ENCODE measurements at regions not wholly inside any gene's neighbourhood (a gene's known extent, or its start where the extent isn't known, plus 50 kb on each side); places are given as distances from the start of the nearest gene placed in this dataset.

- Histone ChIP-seq H3K27me3 (replicated peaks; ENCODE audit: insufficient read depth) (no peaks in the 10 kb centered on the region), H3K36me3 (no peaks in the 10 kb centered on the region), H3K9me3 (no peaks in the 10 kb centered on the region), H3K4me1 (replicated peaks) (no peaks in the 10 kb centered on the region), H3K4me3 (no peak overlapping the region), H3K27ac (no peak overlapping the region)
- no peak for DNase-seq (ENCODE audit: low spot score)
- intact Hi-C loops (cut with DNase I): no loop called here
- 61% methylated on average over 1 of the region's 1 CpG for WGBS
- no peak for TF ChIP-seq CTCF (IDR thresholded peaks at IDR 0.05)
- no peak for TF ChIP-seq POLR2AphosphoS5 (IDR thresholded peaks at IDR 0.05)
- TF ChIP-seq POLR2A (IDR thresholded peaks at IDR 0.05): no peak
Observed at GRCh38 chr16:63575041-63575440, 1538.8 kb upstream of the CDH8 start.

GRCh38 chr16:63568164-63568563 is 1531.9 kb upstream of the CDH8 start:
- H3K4me3 ChIP-seq: no peak overlapping the region
- H3K36me3 ChIP-seq: no peaks in the 10 kb centered on the region
- TF ChIP-seq POLR2A (IDR thresholded peaks at IDR 0.05) (no peak), CTCF (IDR thresholded peaks at IDR 0.05) (no peak), POLR2AphosphoS5 (IDR thresholded peaks at IDR 0.05) (no peak)
- intact Hi-C loops (cut with DNase I): no loop called here
- H3K27me3 ChIP-seq (replicated peaks; ENCODE audit: insufficient read depth): no peaks in the 10 kb centered on the region
- 44% methylated on average over 3 of the region's 3 CpGs for WGBS
- H3K27ac ChIP-seq: no peak overlapping the region
- DNase-seq (ENCODE audit: low spot score): no peak
- H3K4me1 ChIP-seq (replicated peaks): no peaks in the 10 kb centered on the region
- no peaks in the 10 kb centered on the region for H3K9me3 ChIP-seq

- 70% methylated on average over 1 of the region's 1 CpG for WGBS
- no peak overlapping the region for H3K4me3 ChIP-seq
- no peaks in the 10 kb centered on the region for H3K27me3 ChIP-seq (replicated peaks; ENCODE audit: insufficient read depth)
- H3K4me1 ChIP-seq (replicated peaks): no peaks in the 10 kb centered on the region
- no peaks in the 10 kb centered on the region for H3K9me3 ChIP-seq
- DNase-seq (ENCODE audit: low spot score): no peak
- H3K27ac ChIP-seq: no peak overlapping the region
- TF ChIP-seq CTCF (IDR thresholded peaks at IDR 0.05) (no peak), POLR2AphosphoS5 (IDR thresholded peaks at IDR 0.05) (no peak), POLR2A (IDR thresholded peaks at IDR 0.05) (no peak)
- H3K36me3 ChIP-seq: no peaks in the 10 kb centered on the region
- intact Hi-C loops (cut with DNase I): no loop called here
Observed at GRCh38 chr16:63563819-63564505, 1527.7 kb upstream of the CDH8 start.

- 83% methylated on average over 1 of the region's 1 CpG for WGBS
Observed at GRCh38 chr16:63553980-63554379, 1517.7 kb upstream of the CDH8 start.

More at GRCh38 chr16:63553980-63554379, 1517.7 kb upstream of the CDH8 start:
- TF ChIP-seq POLR2A (IDR thresholded peaks at IDR 0.05) (no peak), CTCF (IDR thresholded peaks at IDR 0.05) (no peak)
- Histone ChIP-seq H3K9me3 (no peaks in the 10 kb centered on the region), H3K36me3 (no peaks in the 10 kb centered on the region), H3K4me1 (replicated peaks) (no peaks in the 10 kb centered on the region), H3K27me3 (replicated peaks; ENCODE audit: insufficient read depth) (no peaks in the 10 kb centered on the region), H3K4me3 (no peak overlapping the region), H3K27ac (no peak overlapping the region)
- intact Hi-C loops (cut with DNase I): no loop called here
- no peak for DNase-seq (ENCODE audit: low spot score)

Data from prostate gland (tissue), 2 donors.